ENCODE measurements at regions not wholly inside any gene's neighbourhood (a gene's known extent, or its start where the extent isn't known, plus 50 kb on each side); places are given as distances from the start of the nearest gene placed in this dataset.

- Histone ChIP-seq H3K27ac (ENCODE audit: low read length) (no peak overlapping the region), H3K9me2 (ENCODE audit: insufficient read depth, low read length) (no peaks in the 10 kb centered on the region), H3K79me2 (replicated peaks; ENCODE audit: insufficient read depth, low read length) (no peaks in the 10 kb centered on the region), H2AFZ (ENCODE audit: low read depth, low read length) (no peak overlapping the region), H3K27me3 (ENCODE audit: insufficient read depth, low read depth, low read length) (no peaks in the 10 kb centered on the region), H3K4me2 (ENCODE audit: low read length) (no peak overlapping the region), H3K9ac (ENCODE audit: low read length) (no peak overlapping the region), H3K36me3 (ENCODE audit: insufficient read depth, low read length) (no peaks in the 10 kb centered on the region), H3K4me3 (ENCODE audit: low read length) (no peak overlapping the region), H4K20me1 (ENCODE audit: insufficient read depth) (no peaks in the 10 kb centered on the region), H3K9me3 (ENCODE audit: low read length) (no peaks in the 10 kb centered on the region), H3F3A (ENCODE audit: insufficient read depth, low read length, poor library complexity, severe bottlenecking) (no peaks in the 10 kb centered on the region)
- no peak for TF ChIP-seq TAF1 (IDR thresholded peaks at IDR 0.05; ENCODE audit: low read depth)
- no peak for TF ChIP-seq POLR2AphosphoS5 (IDR thresholded peaks at IDR 0.05)
- no peak for TF ChIP-seq SMC3 (conservative IDR thresholded peaks at IDR 0.05; ENCODE audit: poor library complexity)
- no peak for TF ChIP-seq REST (IDR thresholded peaks at IDR 0.05; ENCODE audit: borderline replicate concordance)
- TF ChIP-seq MXI1 (conservative IDR thresholded peaks at IDR 0.05; ENCODE audit: poor library complexity, severe bottlenecking): no peak
- no peak for TF ChIP-seq RAD21 (conservative IDR thresholded peaks at IDR 0.05)
- no peak for TF ChIP-seq CTCF (IDR thresholded peaks at IDR 0.05; ENCODE audit: poor library complexity, severe bottlenecking)
- no peak for TF ChIP-seq EP300 (conservative IDR thresholded peaks at IDR 0.05; ENCODE audit: poor library complexity, severe bottlenecking)
- no peak for TF ChIP-seq EZH2 (IDR thresholded peaks at IDR 0.05; ENCODE audit: borderline replicate concordance, insufficient read depth, low read length, poor library complexity, severe bottlenecking)
Measured at GRCh38 chr4:55249476-55249875, 96.6 kb upstream of the SRD5A3 start.

GRCh38 chr4:55251342-55251741 lies 94.7 kb upstream of the SRD5A3 start:
- Histone ChIP-seq H2AFZ (ENCODE audit: low read depth, low read length) (no peak overlapping the region), H3K36me3 (ENCODE audit: insufficient read depth, low read length) (no peaks in the 10 kb centered on the region), H3K4me2 (ENCODE audit: low read length) (no peak overlapping the region), H3K27ac (ENCODE audit: low read length) (no peak overlapping the region), H4K20me1 (ENCODE audit: insufficient read depth) (no peaks in the 10 kb centered on the region), H3K79me2 (replicated peaks; ENCODE audit: insufficient read depth, low read length) (no peaks in the 10 kb centered on the region), H3K9me2 (ENCODE audit: insufficient read depth, low read length) (no peaks in the 10 kb centered on the region), H3K4me3 (ENCODE audit: low read length) (no peak overlapping the region), H3F3A (ENCODE audit: insufficient read depth, low read length, poor library complexity, severe bottlenecking) (no peaks in the 10 kb centered on the region), H3K9ac (ENCODE audit: low read length) (no peak overlapping the region), H3K9me3 (ENCODE audit: low read length) (no peaks in the 10 kb centered on the region), H3K27me3 (ENCODE audit: insufficient read depth, low read depth, low read length) (no peaks in the 10 kb centered on the region)
- TF ChIP-seq POLR2AphosphoS5 (IDR thresholded peaks at IDR 0.05) (no peak), RAD21 (conservative IDR thresholded peaks at IDR 0.05) (no peak), CTCF (IDR thresholded peaks at IDR 0.05; ENCODE audit: poor library complexity, severe bottlenecking) (no peak), REST (IDR thresholded peaks at IDR 0.05; ENCODE audit: borderline replicate concordance) (no peak)

All from neural cell (in vitro differentiated cells).